ENCODE measurements at regions not wholly inside any gene's neighbourhood (a gene's known extent, or its start where the extent isn't known, plus 50 kb on each side); places are given as distances from the start of the nearest gene placed in this dataset.

GRCh38 chr22:34702279-34702678 lies 363.7 kb upstream of the ISX start:
- Histone ChIP-seq H3K4me2 (no peak overlapping the region), H3K4me3 (no peak overlapping the region), H3K9me3 (no peaks in the 10 kb centered on the region), H3K27ac (no peak overlapping the region), H3K4me1 (no peaks in the 10 kb centered on the region)
- 26% methylated on average over 2 of the region's 2 CpGs for WGBS (ENCODE audit: missing lambda C conversion rate)
- ChIA-PET CTCF (no interaction called here), POLR2A (no interaction called here)
- DNase-seq (ENCODE audit: low read depth in 1 of 2, low spot score in 1 of 2) (no peak), FAIRE-seq (no peak), ATAC-seq (no peak)
- TF ChIP-seq CBX8 (IDR thresholded peaks at IDR 0.05) (no peak), ZNF302 (CRISPR knock-in tag; IDR thresholded peaks at IDR 0.05) (no peak), ATOH8 (CRISPR knock-in tag; IDR thresholded peaks at IDR 0.05; ENCODE audit: low read depth) (no peak), POLR2A (IDR thresholded peaks at IDR 0.05; ENCODE audit: low read length) (no peak), KDM5A (IDR thresholded peaks at IDR 0.05) (no peak), EHF (CRISPR knock-in tag; IDR thresholded peaks at IDR 0.05) (no peak), ESRRA (IDR thresholded peaks at IDR 0.05; ENCODE audit: borderline replicate concordance, low read length) (no peak), ZC3H11A (IDR thresholded peaks at IDR 0.05) (no peak), SREBF2 (IDR thresholded peaks at IDR 0.05) (no peak), BHLHE40 (IDR thresholded peaks at IDR 0.05; ENCODE audit: low read depth, low read length) (no peak), ZSCAN20 (CRISPR knock-in tag; IDR thresholded peaks at IDR 0.05) (no peak), TP53 (CRISPR knock-in tag; IDR thresholded peaks at IDR 0.05) (no peak), FOXS1 (CRISPR knock-in tag; IDR thresholded peaks at IDR 0.05) (no peak), CEBPB (IDR thresholded peaks at IDR 0.05) (no peak)

- ATAC-seq (no peak), FAIRE-seq (no peak), DNase-seq (ENCODE audit: low read depth in 1 of 2, low spot score in 1 of 2) (no peak)
- Histone ChIP-seq H3K4me2 (no peak overlapping the region), H3K4me1 (no peaks in the 10 kb centered on the region), H3K4me3 (no peak overlapping the region), H3K27ac (no peak overlapping the region), H3K9me3 (no peaks in the 10 kb centered on the region)
- ChIA-PET CTCF (no interaction called here), POLR2A (no interaction called here)
- WGBS (ENCODE audit: missing lambda C conversion rate): 0% methylated on average over 2 of the region's 2 CpGs
- TF ChIP-seq HDAC2 (IDR thresholded peaks at IDR 0.05) (no peak), RNF2 (IDR thresholded peaks at IDR 0.05; ENCODE audit: borderline replicate concordance, low read depth) (no peak), MAZ (IDR thresholded peaks at IDR 0.05; ENCODE audit: borderline replicate concordance, low read depth, low read length) (no peak), PBX3 (IDR thresholded peaks at IDR 0.05) (no peak), ZSCAN20 (CRISPR knock-in tag; IDR thresholded peaks at IDR 0.05) (no peak), HOXB13 (CRISPR knock-in tag; IDR thresholded peaks at IDR 0.05; ENCODE audit: low read depth) (no peak), CTCF (IDR thresholded peaks at IDR 0.05) (no peak), BHLHE40 (IDR thresholded peaks at IDR 0.05; ENCODE audit: low read depth, low read length) (no peak), FOXS1 (CRISPR knock-in tag; IDR thresholded peaks at IDR 0.05) (no peak), ESRRA (IDR thresholded peaks at IDR 0.05; ENCODE audit: borderline replicate concordance, low read length) (no peak), EHF (CRISPR knock-in tag; IDR thresholded peaks at IDR 0.05) (no peak), ELK1 (IDR thresholded peaks at IDR 0.05; ENCODE audit: low read depth, low read length) (no peak), NPAS2 (CRISPR knock-in tag; IDR thresholded peaks at IDR 0.05; ENCODE audit: borderline replicate concordance) (no peak), HOXB5 (CRISPR knock-in tag; IDR thresholded peaks at IDR 0.05) (no peak), NFE2L2 (conservative IDR thresholded peaks at IDR 0.05; ENCODE audit: low read length) (no peak), JUN (IDR thresholded peaks at IDR 0.05) (no peak), SMC3 (IDR thresholded peaks at IDR 0.05) (no peak)
Measured at GRCh38 chr22:34709641-34710040, 356.3 kb upstream of the ISX start.
